GM06990 (cell line): ENCODE measurements at regions not wholly inside any gene's neighbourhood (a gene's known extent, or its start where the extent isn't known, plus 50 kb on each side); places are given as distances from the start of the nearest gene placed in this dataset.

Source experiments
- DNase-seq: peaks from one replicate; pipeline ENCODE4 v3.0.0-alpha.2; 2011; ENCODE audit not compliant: insufficient read length; ENCODE audit errors: extremely low read depth
- H3K27me3 ChIP-seq: replicated peaks from 2 replicates; pipeline ENCODE4 v1.6.0; 2011; ENCODE audit warnings: low read length; ENCODE audit not compliant: control insufficient read depth, insufficient read depth
- H3K36me3 ChIP-seq: 2 replicates; pipeline ENCODE4 v1.5.1; 2011; ENCODE audit warnings: low read length; ENCODE audit not compliant: control insufficient read depth, insufficient read depth
- H3K4me3 ChIP-seq: replicated peaks from 2 replicates; pipeline ENCODE4 v1.5.1; 2011; ENCODE audit warnings: low read depth, mild to moderate bottlenecking, control low read depth, low read length
- CTCF ChIP-seq: IDR thresholded peaks from 2 replicates; pipeline ENCODE4 v1.5.1; 2011; ENCODE audit warnings: low read length, control low read depth, mild to moderate bottlenecking, inconsistent platforms; ENCODE audit not compliant: insufficient read depth, poor library complexity, severe bottlenecking

GRCh38 chr11:112611771-112612170, 349.4 kb upstream of the NCAM1 start:
- Histone ChIP-seq H3K4me3 (no peak overlapping the region), H3K27me3 (no peaks in the 10 kb centered on the region; the same call in 1 of the 2 replicates), H3K36me3 (no peaks in the 10 kb centered on the region)
- TF ChIP-seq CTCF: no peak
- no peak for DNase-seq

- DNase-seq: no peak
- no peak for TF ChIP-seq CTCF
- Histone ChIP-seq H3K27me3 (no peaks in the 10 kb centered on the region; the same call in 1 of the 2 replicates), H3K4me3 (no peak overlapping the region), H3K36me3 (no peaks in the 10 kb centered on the region)
Observed at GRCh38 chr11:112612250-112612849, 348.9 kb upstream of the NCAM1 start.

GRCh38 chr11:112613051-112613972, 347.9 kb upstream of the NCAM1 start:
- no peak for DNase-seq
- TF ChIP-seq CTCF: no peak
- H3K36me3 ChIP-seq: no peaks in the 10 kb centered on the region
- no peaks in the 10 kb centered on the region for H3K27me3 ChIP-seq
- H3K4me3 ChIP-seq: no peak overlapping the region

- Histone ChIP-seq H3K4me3 (no peak overlapping the region), H3K27me3 (no peaks in the 10 kb centered on the region), H3K36me3 (no peaks in the 10 kb centered on the region)
- DNase-seq: no peak
- no peak for TF ChIP-seq CTCF
Observed at GRCh38 chr11:112614605-112615004, 346.6 kb upstream of the NCAM1 start.

DNA sequence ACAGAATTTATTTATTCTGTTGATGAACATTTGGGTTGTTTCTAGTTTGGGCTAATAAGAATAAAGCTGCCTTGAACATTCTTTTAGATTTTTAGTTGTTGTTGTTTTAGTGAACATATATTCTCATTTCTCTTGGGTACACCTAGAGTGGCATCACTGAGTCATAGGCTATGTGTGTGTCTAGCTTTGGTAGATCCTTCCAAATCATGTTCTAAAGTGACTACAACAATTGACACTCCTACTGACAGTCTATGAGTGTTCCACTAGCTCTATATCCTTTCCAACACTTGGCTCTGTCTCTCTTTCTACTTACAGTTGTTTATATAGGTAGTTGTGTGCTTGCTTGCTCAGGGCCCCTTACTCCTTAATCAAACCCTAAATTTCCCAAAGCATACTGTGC, 346.0 kb upstream of the NCAM1 start:
- no peak for DNase-seq
- no peaks in the 10 kb centered on the region for H3K27me3 ChIP-seq
- no peak overlapping the region for H3K4me3 ChIP-seq
- no peaks in the 10 kb centered on the region for H3K36me3 ChIP-seq
- TF ChIP-seq CTCF: no peak
